Activated naive CD8-positive, alpha-beta T cell treated with anti-CD3 and anti-CD28 coated beads, Interleukin-2, amount 10 ng/mL, durations not matched to agents 7 days and 5 days (primary cell): ENCODE measurements at regions not wholly inside any gene's neighbourhood (a gene's known extent, or its start where the extent isn't known, plus 50 kb on each side); places are given as distances from the start of the nearest gene placed in this dataset.

Source experiments
- ATAC-seq: fragments of 150-1000 bp; cut with Tn5 transposase; one replicate; pipeline ENCODE4 v1.10.0; 2021; ENCODE audit warnings: low read depth, moderate library complexity
- POLR2A ChIA-PET: fragments of 350-600 bp; sonication (Branson Sonifier 250); formaldehyde crosslinking; loops from one replicate; lab custom pipeline; 2021; ENCODE audit warnings: antibody characterized with exemption; lab: Charles Lee
- DNase-seq: peaks from one replicate; pipeline ENCODE4 v3.0.0; 2021
- H3K27ac Mint-ChIP-seq: one replicate; pipeline ENCODE4 v1.8.0; 2022; ENCODE audit warnings: mild to moderate bottlenecking, mixed read lengths
- H3K27me3 Mint-ChIP-seq: one replicate; pipeline ENCODE4 v1.8.0; 2022; ENCODE audit warnings: mild to moderate bottlenecking, moderate library complexity, mixed read lengths
- H3K36me3 Mint-ChIP-seq: one replicate; pipeline ENCODE4 v1.8.0; 2021; ENCODE audit warnings: mild to moderate bottlenecking, mixed read lengths
- H3K4me1 Mint-ChIP-seq: one replicate; pipeline ENCODE4 v1.8.0; 2021; ENCODE audit warnings: mixed read lengths
- H3K4me3 Mint-ChIP-seq: one replicate; pipeline ENCODE4 v1.8.0; 2022; ENCODE audit warnings: mild to moderate bottlenecking, moderate library complexity, mixed read lengths
- H3K9me3 Mint-ChIP-seq: one replicate; pipeline ENCODE4 v1.8.0; 2021; ENCODE audit warnings: mixed read lengths

GRCh38 chr12:132439333-132439904, 50.5 kb upstream of the FBRSL1 start:
- peak overlapping the region; percentile 65 for H3K27ac Mint-ChIP-seq
- DNase-seq (no peak), ATAC-seq (no peak)
- POLR2A ChIA-PET: interaction anchor here (1.0 to 1.5 kb wide), 3 partner anchors 8 to 67 kb away, joined by 3 read pairs; no protein-coding TSS in a partner anchor
- H3K4me3 Mint-ChIP-seq: no peak overlapping the region
- H3K36me3 Mint-ChIP-seq: peaks cover 2% of the 10 kb centered on the region
- peaks cover 23% of the 10 kb centered on the region for H3K4me1 Mint-ChIP-seq
- no peaks in the 10 kb centered on the region for H3K27me3 Mint-ChIP-seq
- no peaks in the 10 kb centered on the region for H3K9me3 Mint-ChIP-seq

DNA sequence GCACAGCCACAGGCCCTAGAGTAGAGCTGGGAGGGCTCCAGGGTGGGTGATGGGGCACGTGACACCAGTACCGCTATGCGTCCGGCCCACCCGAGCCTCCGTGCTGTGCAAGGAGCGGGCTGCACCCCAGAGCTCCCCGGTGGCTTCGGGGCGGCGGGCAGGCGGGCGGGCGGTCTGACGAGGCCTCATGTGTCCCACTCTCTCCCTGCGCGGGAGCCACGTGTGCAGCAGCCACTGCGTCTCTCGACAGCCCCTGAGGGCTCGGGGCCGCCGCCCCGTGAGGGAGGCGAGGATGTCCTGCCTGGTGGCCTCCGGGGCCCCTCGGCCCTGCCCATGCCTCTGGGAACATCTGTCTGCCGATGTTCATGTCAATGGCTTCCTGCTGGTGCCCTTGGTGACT, 51.2 kb upstream of the FBRSL1 start:
- H3K4me1 Mint-ChIP-seq: peaks cover 22% of the 10 kb centered on the region
- no peaks in the 10 kb centered on the region for H3K27me3 Mint-ChIP-seq
- DNase-seq: no peak
- H3K27ac Mint-ChIP-seq: no peak overlapping the region
- no peaks in the 10 kb centered on the region for H3K9me3 Mint-ChIP-seq
- POLR2A ChIA-PET: interaction anchor here (1.0 to 1.5 kb wide), 3 partner anchors 9 to 68 kb away, joined by 3 to 7 read pairs (median 3); no protein-coding TSS in a partner anchor
- H3K36me3 Mint-ChIP-seq: peaks cover 2% of the 10 kb centered on the region
- ATAC-seq: no peak
- no peak overlapping the region for H3K4me3 Mint-ChIP-seq

DNA sequence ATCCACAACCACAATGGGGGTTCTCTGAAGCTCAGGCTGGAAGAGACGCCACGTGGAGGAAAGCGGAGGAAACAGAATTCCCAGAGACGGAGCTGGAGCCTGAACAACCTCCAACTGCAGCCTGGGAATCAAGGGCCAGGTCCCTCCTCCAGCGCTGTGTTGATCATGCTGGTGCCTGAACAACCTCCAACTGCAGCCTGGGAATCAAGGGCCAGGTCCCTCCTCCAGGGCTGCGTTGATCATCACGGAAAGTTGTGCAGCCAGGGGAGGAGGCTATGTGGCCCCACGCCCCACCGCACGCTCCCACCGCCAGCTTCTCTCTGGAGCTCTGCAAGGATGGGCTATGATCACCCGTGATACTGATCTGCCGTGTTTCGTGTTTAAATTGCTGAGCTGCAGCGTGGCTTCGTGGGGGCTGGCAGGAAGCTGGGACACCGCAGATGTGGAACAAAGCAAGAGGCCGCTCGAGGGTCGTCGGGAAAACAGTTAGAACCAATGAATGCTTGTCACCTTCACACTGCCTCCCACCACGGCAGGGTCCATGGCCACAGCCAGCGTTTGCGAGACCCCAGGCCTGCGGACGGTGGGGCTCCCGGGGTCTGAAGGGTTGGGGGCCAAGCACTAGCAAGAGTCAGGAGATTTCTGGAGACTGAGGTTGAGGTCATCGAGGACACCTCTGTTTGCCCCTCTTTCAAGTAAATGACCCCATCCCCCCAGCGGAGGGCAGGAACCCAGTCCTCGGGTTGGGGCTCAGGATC, 51.8 kb upstream of the FBRSL1 start:
- peak; percentile 57 for ATAC-seq
- peak; percentile 62 for DNase-seq
- H3K4me1 Mint-ChIP-seq: peaks cover 18% of the 10 kb centered on the region
- H3K27ac Mint-ChIP-seq: peak overlapping the region; percentile 85
- no peaks in the 10 kb centered on the region for H3K36me3 Mint-ChIP-seq
- POLR2A ChIA-PET: interaction anchor here (1.3 to 1.5 kb wide), 2 partner anchors 10 to 51 kb away, joined by 3 to 7 read pairs; no protein-coding TSS in a partner anchor
- no peaks in the 10 kb centered on the region for H3K9me3 Mint-ChIP-seq
- no peaks in the 10 kb centered on the region for H3K27me3 Mint-ChIP-seq
- peak overlapping the region; percentile 63 for H3K4me3 Mint-ChIP-seq

DNA sequence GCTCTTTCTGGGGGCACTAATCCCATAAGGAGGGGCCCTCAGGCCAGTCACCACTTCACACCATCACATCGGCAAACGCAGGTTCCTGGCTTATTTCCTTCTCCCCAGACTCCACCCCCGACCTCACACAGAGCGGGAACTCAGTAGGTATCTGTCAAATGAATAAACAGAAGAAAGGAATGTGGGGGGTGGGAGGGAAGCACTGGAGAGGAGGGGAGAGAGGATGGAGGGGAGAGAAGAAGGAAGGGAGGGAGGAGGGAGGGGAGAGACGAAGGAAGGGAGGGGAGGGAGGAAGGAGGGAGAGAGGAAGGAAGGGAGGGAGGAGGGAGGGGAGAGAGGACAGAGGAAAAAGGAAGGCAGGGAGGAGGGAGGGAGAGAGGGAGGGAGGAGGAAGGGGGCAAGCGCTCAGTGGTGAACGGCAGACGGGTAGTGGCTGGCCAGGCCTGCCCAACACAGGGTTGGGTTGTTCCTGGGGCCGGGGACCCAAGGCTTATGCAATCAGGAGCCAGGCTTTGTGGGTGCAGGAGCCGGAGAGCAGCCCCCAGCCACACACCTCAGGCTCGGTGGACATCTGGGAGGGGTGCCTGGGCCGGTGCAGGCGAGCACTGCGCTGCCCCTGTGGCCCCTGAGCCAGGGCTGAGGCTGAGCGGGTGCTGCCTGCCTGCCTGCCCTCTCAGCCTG, 52.6 kb upstream of the FBRSL1 start:
- peaks cover 18% of the 10 kb centered on the region for H3K4me1 Mint-ChIP-seq
- DNase-seq: no peak
- no peaks in the 10 kb centered on the region for H3K27me3 Mint-ChIP-seq
- POLR2A ChIA-PET: interaction anchor here (1.3 kb wide), 1 partner anchor 51 kb away, joined by 7 read pairs; no protein-coding TSS in a partner anchor
- peak overlapping the region; percentile 63 for H3K4me3 Mint-ChIP-seq
- peak; percentile 43 for ATAC-seq
- H3K9me3 Mint-ChIP-seq: no peaks in the 10 kb centered on the region
- no peaks in the 10 kb centered on the region for H3K36me3 Mint-ChIP-seq
- H3K27ac Mint-ChIP-seq: peak overlapping the region; percentile 85

DNA sequence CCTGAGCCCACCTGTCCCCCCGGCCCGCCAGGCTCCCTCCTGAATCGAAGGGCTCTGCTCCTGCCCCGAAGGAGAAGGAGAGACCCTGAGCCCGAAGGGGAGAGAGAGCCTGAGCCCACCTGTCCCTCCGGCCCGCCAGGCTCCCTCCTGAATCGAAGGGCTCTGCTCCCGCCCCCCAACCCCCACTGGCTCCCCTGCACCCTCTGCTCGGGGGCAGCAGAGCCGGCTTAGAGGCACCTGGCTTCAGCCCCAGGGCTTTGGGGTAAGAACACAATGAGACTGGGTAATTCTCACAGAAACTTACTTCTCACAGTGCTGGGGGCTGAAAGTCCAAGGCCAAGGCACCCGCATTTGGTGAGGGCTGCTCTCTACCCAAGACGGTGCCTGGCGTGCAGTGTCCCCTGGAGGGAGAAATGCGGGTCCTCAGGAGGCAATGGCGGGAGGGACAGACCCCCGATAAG, 53.1 kb upstream of the FBRSL1 start:
- no peaks in the 10 kb centered on the region for H3K36me3 Mint-ChIP-seq
- DNase-seq (no peak), ATAC-seq (no peak)
- H3K9me3 Mint-ChIP-seq: no peaks in the 10 kb centered on the region
- no peaks in the 10 kb centered on the region for H3K27me3 Mint-ChIP-seq
- H3K4me1 Mint-ChIP-seq: peaks cover 18% of the 10 kb centered on the region
- H3K27ac Mint-ChIP-seq: peak overlapping the region; percentile 85
- peak overlapping the region; percentile 63 for H3K4me3 Mint-ChIP-seq
- POLR2A ChIA-PET: no interaction called here

DNA sequence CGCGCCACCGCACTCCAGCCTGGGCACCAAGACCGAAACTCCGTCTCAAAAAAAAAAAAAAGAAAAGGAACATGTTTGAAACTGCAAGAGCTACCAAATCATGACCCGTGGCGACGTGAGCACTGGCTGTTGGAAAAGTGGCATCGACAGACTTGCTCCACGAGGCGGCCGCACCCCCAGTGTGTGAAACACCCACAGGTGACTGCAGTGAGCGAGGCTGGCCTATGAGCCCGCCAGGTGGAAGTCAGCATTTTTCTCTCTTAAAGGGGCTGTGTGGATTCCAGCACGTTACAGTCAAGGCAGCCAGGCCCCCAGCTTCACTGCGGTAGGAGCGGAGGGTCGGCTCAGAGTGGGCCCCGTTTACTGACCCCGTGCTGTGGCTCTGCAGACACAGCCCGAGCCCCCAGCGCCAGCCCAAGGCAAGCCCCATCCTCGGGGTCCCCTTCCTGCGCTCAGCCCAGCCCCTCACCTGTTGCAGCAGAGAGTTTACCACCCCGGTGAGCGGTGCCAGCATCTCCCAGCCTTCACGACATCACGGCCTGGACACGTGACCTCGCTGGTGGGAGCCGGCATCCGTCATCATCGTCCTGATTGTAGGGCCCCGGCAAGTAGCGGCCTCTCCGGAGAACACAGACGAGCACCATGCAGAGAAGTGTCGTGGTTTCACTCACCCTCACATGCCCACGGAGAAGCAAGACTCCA, 54.3 kb upstream of the FBRSL1 start:
- POLR2A ChIA-PET: interaction anchor here (0.6 kb wide), 1 partner anchor 11 kb away, joined by 3 read pairs; no protein-coding TSS in a partner anchor
- H3K9me3 Mint-ChIP-seq: no peaks in the 10 kb centered on the region
- no peak overlapping the region for H3K27ac Mint-ChIP-seq
- peak overlapping the region; percentile 28 for H3K4me3 Mint-ChIP-seq
- no peaks in the 10 kb centered on the region for H3K27me3 Mint-ChIP-seq
- ATAC-seq: no peak
- H3K36me3 Mint-ChIP-seq: no peaks in the 10 kb centered on the region
- H3K4me1 Mint-ChIP-seq: peaks cover 20% of the 10 kb centered on the region
- no peak for DNase-seq

- H3K4me3 Mint-ChIP-seq: no peak overlapping the region
- no peaks in the 10 kb centered on the region for H3K9me3 Mint-ChIP-seq
- peaks cover 28% of the 10 kb centered on the region for H3K4me1 Mint-ChIP-seq
- ATAC-seq: no peak
- H3K27me3 Mint-ChIP-seq: no peaks in the 10 kb centered on the region
- DNase-seq: no peak
- H3K27ac Mint-ChIP-seq: no peak overlapping the region
- POLR2A ChIA-PET: no interaction called here
- no peaks in the 10 kb centered on the region for H3K36me3 Mint-ChIP-seq
These were observed 56.1 kb upstream of the FBRSL1 start for GRCh38 chr12:132433641-132434395.

DNA sequence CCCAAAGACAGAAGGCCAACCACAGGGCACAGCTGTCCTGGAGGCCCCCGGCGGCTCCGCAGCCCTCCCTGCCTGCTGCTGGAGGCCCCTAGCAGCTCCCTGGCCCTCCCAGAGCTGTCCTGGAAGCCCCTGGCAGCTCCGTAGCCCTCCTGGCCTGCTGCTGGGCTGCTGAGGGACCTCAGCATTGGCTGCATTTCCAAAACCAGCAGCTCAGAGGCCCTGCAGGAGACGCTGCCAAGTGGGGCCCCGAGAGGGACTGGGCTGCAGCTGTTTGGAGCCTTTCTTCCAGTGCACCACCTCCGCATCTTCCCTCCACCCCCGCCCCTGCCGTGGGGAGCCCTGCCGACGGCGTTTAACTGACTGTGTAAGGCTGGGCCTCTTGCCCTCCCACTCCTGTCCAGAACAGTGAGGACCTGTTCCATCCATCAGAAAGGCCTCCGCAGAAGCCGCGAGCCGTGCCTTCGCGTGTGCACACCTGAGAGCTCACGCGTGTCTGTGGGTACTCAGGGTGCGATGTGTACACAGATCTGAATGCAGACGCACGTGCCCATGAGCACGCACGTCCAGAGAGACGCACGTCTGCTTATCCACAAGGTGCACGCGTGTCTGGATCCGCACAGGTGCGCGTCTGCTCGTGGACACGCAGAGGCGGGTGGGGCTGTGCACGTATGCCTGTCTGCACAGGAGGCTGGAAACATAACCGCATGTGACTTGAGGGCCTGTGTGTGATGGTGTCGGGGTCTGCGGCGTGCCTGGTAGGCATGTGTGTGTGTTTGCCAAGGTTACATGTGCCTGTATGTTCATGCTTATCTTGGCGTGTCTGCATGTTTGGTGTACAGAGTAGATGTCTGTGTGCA, 57.0 kb upstream of the FBRSL1 start:
- peak overlapping the region; percentile 3 for H3K27ac Mint-ChIP-seq

GRCh38 chr12:132432126-132432705, 57.7 kb upstream of the FBRSL1 start:
- DNase-seq (no peak), ATAC-seq (no peak)
- Mint-ChIP-seq H3K9me3 (no peaks in the 10 kb centered on the region), H3K36me3 (no peaks in the 10 kb centered on the region), H3K4me3 (no peak overlapping the region), H3K4me1 (peaks cover 22% of the 10 kb centered on the region), H3K27me3 (no peaks in the 10 kb centered on the region), H3K27ac (no peak overlapping the region)
- POLR2A ChIA-PET: no interaction called here

More for the DNA sequence above, 57.0 kb upstream of the FBRSL1 start:
- POLR2A ChIA-PET: no interaction called here
- Mint-ChIP-seq H3K9me3 (no peaks in the 10 kb centered on the region), H3K4me3 (no peak overlapping the region), H3K4me1 (peaks cover 23% of the 10 kb centered on the region), H3K27me3 (no peaks in the 10 kb centered on the region), H3K36me3 (no peaks in the 10 kb centered on the region)
- no peak for ATAC-seq
- DNase-seq: no peak

- no peaks in the 10 kb centered on the region for H3K27me3 Mint-ChIP-seq
- peak overlapping the region; percentile 70 for H3K4me3 Mint-ChIP-seq
- no peaks in the 10 kb centered on the region for H3K36me3 Mint-ChIP-seq
- no peak for ATAC-seq
- peaks cover 15% of the 10 kb centered on the region for H3K4me1 Mint-ChIP-seq
- POLR2A ChIA-PET: interaction anchor here (0.7 to 1.8 kb wide), 5 partner anchors 9 to 58 kb away, joined by 3 to 13 read pairs (median 3); no protein-coding TSS in a partner anchor
- no peak overlapping the region for H3K27ac Mint-ChIP-seq
- H3K9me3 Mint-ChIP-seq: no peaks in the 10 kb centered on the region
- no peak for DNase-seq
These were observed 58.8 kb upstream of the FBRSL1 start for GRCh38 chr12:132430838-132431774.
